HG02571 (cell line): ENCODE measurements at regions not wholly inside any gene's neighbourhood (a gene's known extent, or its start where the extent isn't known, plus 50 kb on each side); places are given as distances from the start of the nearest gene placed in this dataset.
"Not testable (repeated sequence)": the region's sequence is repeated elsewhere in the genome, so short reads cannot be mapped to it uniquely, and the experiment has no call there.

ENCODE experiments used
- ATAC-seq: cut with Tn5 transposase; IDR thresholded peaks from one replicate; pipeline ENCODE4 v1.9.1; 2021; ENCODE audit warnings: mild to moderate bottlenecking, moderate library complexity; ENCODE audit not compliant: unreplicated experiment

- not testable (repeated sequence) for ATAC-seq
These were observed 75.4 kb upstream of the LPCAT1 start for GRCh38 chr5:1598950-1599737.

GRCh38 chr5:1597093-1597473 is 73.3 kb upstream of the LPCAT1 start:
- not testable (repeated sequence) for ATAC-seq

- ATAC-seq = not testable (repeated sequence)
These were observed 72.8 kb upstream of the LPCAT1 start for GRCh38 chr5:1596462-1597092.

GRCh38 chr5:1594357-1595106 is 70.8 kb upstream of the LPCAT1 start:
- peak; percentile 89 for ATAC-seq

- peak; percentile 7 for ATAC-seq
These were observed 70.2 kb upstream of the LPCAT1 start for GRCh38 chr5:1593903-1594356.

GRCh38 chr5:1588071-1588694 is 64.4 kb upstream of the LPCAT1 start:
- ATAC-seq = not testable (repeated sequence)

- ATAC-seq = not testable (repeated sequence)
These were observed 59.5 kb upstream of the LPCAT1 start for GRCh38 chr5:1583081-1583875.

- ATAC-seq = not testable (repeated sequence)
These were observed 55.6 kb upstream of the LPCAT1 start for GRCh38 chr5:1579389-1579788.

GRCh38 chr5:1576851-1577250 is 53.1 kb upstream of the LPCAT1 start:
- not testable (repeated sequence) for ATAC-seq

GRCh38 chr5:1575991-1576714 is 52.4 kb upstream of the LPCAT1 start:
- not testable (repeated sequence) for ATAC-seq

GRCh38 chr5:1575491-1575890 is 51.7 kb upstream of the LPCAT1 start:
- not testable (repeated sequence) for ATAC-seq

- not testable (repeated sequence) for ATAC-seq
These were observed 50.2 kb upstream of the LPCAT1 start for GRCh38 chr5:1574023-1574318.

GRCh38 chr5:1573217-1574022 is 49.7 kb upstream of the LPCAT1 start:
- ATAC-seq = not testable (repeated sequence)
